Activated T-cell treated with anti-CD3 and anti-CD28 coated beads, Interleukin-2, amount 50 U/mL, for 4 hours (primary cell): ENCODE measurements at regions not wholly inside any gene's neighbourhood (a gene's known extent, or its start where the extent isn't known, plus 50 kb on each side); places are given as distances from the start of the nearest gene placed in this dataset.

Experiments
- ATAC-seq, 2 donors: fragments of 200-7000 bp; cut with Tn5 transposase; one replicate each; pipeline ENCODE4 v1.10.0; 2021
- DNase-seq: peaks from one replicate; pipeline ENCODE4 v3.0.0-alpha.2; 2020
- H3K27me3 Mint-ChIP-seq: one replicate; pipeline ENCODE4 v1.8.0; 2021; ENCODE audit warnings: low read depth, mixed read lengths
- H3K36me3 Mint-ChIP-seq: one replicate; pipeline ENCODE4 v1.8.0; 2022; ENCODE audit warnings: mixed read lengths; ENCODE audit not compliant: insufficient read depth
- H3K4me1 Mint-ChIP-seq: one replicate; pipeline ENCODE4 v1.8.0; 2021; ENCODE audit warnings: low read depth, mixed read lengths
- H3K4me3 Mint-ChIP-seq: one replicate; pipeline ENCODE4 v1.8.0; 2021; ENCODE audit warnings: mild to moderate bottlenecking, moderate library complexity, mixed read lengths
- H3K9me3 Mint-ChIP-seq: one replicate; pipeline ENCODE4 v1.8.0; 2021; ENCODE audit warnings: mixed read lengths

GRCh38 chr18:34280000-34280399, 55.3 kb upstream of the NOL4 start:
- no peaks in the 10 kb centered on the region for H3K36me3 Mint-ChIP-seq
- ATAC-seq (no peak), DNase-seq (no peak)
- no peak overlapping the region for H3K4me3 Mint-ChIP-seq
- H3K4me1 Mint-ChIP-seq = no peaks in the 10 kb centered on the region
- H3K27me3 Mint-ChIP-seq = no peaks in the 10 kb centered on the region
- H3K9me3 Mint-ChIP-seq = no peaks in the 10 kb centered on the region

GRCh38 chr18:34280653-34281052, 55.9 kb upstream of the NOL4 start:
- Mint-ChIP-seq H3K9me3 (no peaks in the 10 kb centered on the region), H3K4me3 (no peak overlapping the region), H3K4me1 (no peaks in the 10 kb centered on the region), H3K36me3 (no peaks in the 10 kb centered on the region), H3K27me3 (no peaks in the 10 kb centered on the region)
- ATAC-seq (no peak), DNase-seq (no peak)

GRCh38 chr18:34281290-34281689, 56.6 kb upstream of the NOL4 start:
- Mint-ChIP-seq H3K27me3 (no peaks in the 10 kb centered on the region), H3K4me3 (no peak overlapping the region), H3K9me3 (no peaks in the 10 kb centered on the region), H3K36me3 (no peaks in the 10 kb centered on the region), H3K4me1 (no peaks in the 10 kb centered on the region)
- DNase-seq = no peak
- no peak for ATAC-seq

- DNase-seq = no peak
- Mint-ChIP-seq H3K4me1 (no peaks in the 10 kb centered on the region), H3K9me3 (no peaks in the 10 kb centered on the region), H3K27me3 (no peaks in the 10 kb centered on the region), H3K36me3 (no peaks in the 10 kb centered on the region), H3K4me3 (no peak overlapping the region)
- ATAC-seq = no peak
These were observed 57.0 kb upstream of the NOL4 start for GRCh38 chr18:34281722-34282121.

DNA sequence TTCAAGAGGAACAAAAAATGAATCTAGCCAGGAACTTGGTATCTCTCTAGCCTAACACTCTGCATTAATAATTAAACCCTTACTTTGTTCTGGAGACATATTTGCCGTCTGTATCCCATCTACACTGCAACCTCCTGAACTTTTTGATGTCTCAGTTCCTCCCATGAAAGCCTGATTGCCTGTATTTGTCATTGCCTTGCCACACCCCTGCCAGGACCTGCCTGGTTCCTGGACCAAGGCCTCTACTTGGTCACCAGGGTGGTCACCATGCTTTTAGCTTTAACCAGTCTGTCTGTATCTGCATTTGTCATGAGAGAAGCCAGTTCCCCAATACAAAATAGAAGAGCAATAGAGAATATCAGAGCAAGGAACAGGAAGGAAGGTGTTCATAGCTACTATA, 58.8 kb upstream of the NOL4 start:
- no peaks in the 10 kb centered on the region for H3K27me3 Mint-ChIP-seq
- DNase-seq = no peak
- H3K4me3 Mint-ChIP-seq = no peak overlapping the region
- no peaks in the 10 kb centered on the region for H3K4me1 Mint-ChIP-seq
- ATAC-seq = no peak
- H3K9me3 Mint-ChIP-seq = peaks cover 11% of the 10 kb centered on the region
- H3K36me3 Mint-ChIP-seq = no peaks in the 10 kb centered on the region

DNA sequence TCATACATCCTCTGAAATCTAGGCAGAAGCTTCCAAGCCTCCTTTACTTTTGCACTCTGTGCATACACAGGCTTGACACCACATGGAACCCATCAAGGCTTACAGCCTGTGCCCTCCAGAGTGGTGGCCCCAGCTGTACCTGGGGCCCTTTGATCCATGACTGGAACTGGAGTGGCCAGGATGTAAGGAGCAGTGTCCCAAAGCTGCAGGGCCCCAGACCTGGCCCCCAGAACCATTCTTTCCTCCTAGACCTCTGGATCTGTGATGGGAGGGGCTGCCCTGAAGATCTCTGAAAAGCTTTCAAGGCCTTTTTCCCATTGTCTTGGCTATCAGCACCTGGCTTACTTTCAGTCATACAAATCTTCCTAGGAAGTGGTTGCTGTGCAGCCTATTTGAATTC, 63.1 kb upstream of the NOL4 start:
- peaks cover 13% of the 10 kb centered on the region for H3K9me3 Mint-ChIP-seq
- no peaks in the 10 kb centered on the region for H3K36me3 Mint-ChIP-seq
- no peak for ATAC-seq
- H3K4me1 Mint-ChIP-seq = no peaks in the 10 kb centered on the region
- H3K4me3 Mint-ChIP-seq = no peak overlapping the region
- DNase-seq = no peak
- no peaks in the 10 kb centered on the region for H3K27me3 Mint-ChIP-seq

DNA sequence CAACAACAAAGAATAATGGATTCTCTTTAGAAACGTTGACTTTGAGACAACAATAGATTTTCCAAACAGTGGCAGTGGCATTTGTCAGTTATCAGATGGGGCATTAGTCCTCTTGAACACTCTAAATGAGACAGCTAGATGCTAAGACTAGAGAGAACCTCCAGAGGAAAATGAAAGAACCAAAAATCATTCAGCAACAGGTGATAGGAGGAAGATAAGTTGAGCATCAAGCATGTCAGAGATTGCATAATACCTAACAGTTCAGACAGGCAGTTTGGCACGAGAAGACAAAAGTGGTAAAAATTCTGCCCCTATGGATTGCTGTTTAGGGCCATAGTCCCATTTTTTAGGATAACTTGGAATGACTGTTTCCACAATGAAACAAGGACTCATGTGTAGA, 67.9 kb upstream of the NOL4 start:
- Mint-ChIP-seq H3K4me3 (no peak overlapping the region), H3K9me3 (peaks cover 9% of the 10 kb centered on the region), H3K36me3 (no peaks in the 10 kb centered on the region), H3K27me3 (no peaks in the 10 kb centered on the region), H3K4me1 (no peaks in the 10 kb centered on the region)
- DNase-seq = no peak
- ATAC-seq = no peak

DNA sequence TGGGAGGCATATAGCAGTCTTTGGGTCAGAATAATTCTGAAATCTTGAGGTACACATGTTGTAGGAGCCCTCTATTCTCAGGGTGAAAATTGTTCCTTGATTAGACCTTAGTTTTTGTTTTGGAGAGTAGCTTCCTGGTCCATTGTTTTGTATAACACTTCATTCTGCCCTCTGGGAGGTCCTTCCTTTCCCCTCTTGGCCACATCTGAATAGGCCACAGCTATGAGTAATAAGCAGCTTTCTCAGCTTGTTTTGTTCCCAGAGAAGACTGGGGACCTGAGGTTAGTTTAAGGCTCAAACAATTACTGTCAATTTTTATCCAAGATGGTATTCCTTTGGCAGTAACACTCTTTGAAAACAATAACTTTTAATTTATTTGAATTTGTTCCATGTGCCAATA, 72.6 kb upstream of the NOL4 start:
- Mint-ChIP-seq H3K4me1 (no peaks in the 10 kb centered on the region), H3K9me3 (peaks cover 12% of the 10 kb centered on the region), H3K4me3 (no peak overlapping the region), H3K36me3 (no peaks in the 10 kb centered on the region), H3K27me3 (no peaks in the 10 kb centered on the region)
- no peak for ATAC-seq
- DNase-seq = no peak

- peaks cover 20% of the 10 kb centered on the region for H3K9me3 Mint-ChIP-seq
- H3K4me1 Mint-ChIP-seq = no peaks in the 10 kb centered on the region
- ATAC-seq (no peak), DNase-seq (no peak)
- no peaks in the 10 kb centered on the region for H3K36me3 Mint-ChIP-seq
- H3K27me3 Mint-ChIP-seq = no peaks in the 10 kb centered on the region
- no peak overlapping the region for H3K4me3 Mint-ChIP-seq
These were observed 75.1 kb upstream of the NOL4 start for GRCh38 chr18:34299828-34300227.

GRCh38 chr18:34311468-34311867, 86.8 kb upstream of the NOL4 start:
- H3K4me1 Mint-ChIP-seq = no peaks in the 10 kb centered on the region
- no peak overlapping the region for H3K4me3 Mint-ChIP-seq
- no peaks in the 10 kb centered on the region for H3K36me3 Mint-ChIP-seq
- no peaks in the 10 kb centered on the region for H3K27me3 Mint-ChIP-seq
- DNase-seq (no peak), ATAC-seq (no peak)
- H3K9me3 Mint-ChIP-seq = peaks cover 14% of the 10 kb centered on the region

- Mint-ChIP-seq H3K4me1 (no peaks in the 10 kb centered on the region), H3K4me3 (no peak overlapping the region), H3K9me3 (peaks cover 3% of the 10 kb centered on the region), H3K36me3 (no peaks in the 10 kb centered on the region), H3K27me3 (no peaks in the 10 kb centered on the region)
- DNase-seq (no peak), ATAC-seq (no peak)
These were observed 90.1 kb upstream of the NOL4 start for GRCh38 chr18:34314847-34315246.

DNA sequence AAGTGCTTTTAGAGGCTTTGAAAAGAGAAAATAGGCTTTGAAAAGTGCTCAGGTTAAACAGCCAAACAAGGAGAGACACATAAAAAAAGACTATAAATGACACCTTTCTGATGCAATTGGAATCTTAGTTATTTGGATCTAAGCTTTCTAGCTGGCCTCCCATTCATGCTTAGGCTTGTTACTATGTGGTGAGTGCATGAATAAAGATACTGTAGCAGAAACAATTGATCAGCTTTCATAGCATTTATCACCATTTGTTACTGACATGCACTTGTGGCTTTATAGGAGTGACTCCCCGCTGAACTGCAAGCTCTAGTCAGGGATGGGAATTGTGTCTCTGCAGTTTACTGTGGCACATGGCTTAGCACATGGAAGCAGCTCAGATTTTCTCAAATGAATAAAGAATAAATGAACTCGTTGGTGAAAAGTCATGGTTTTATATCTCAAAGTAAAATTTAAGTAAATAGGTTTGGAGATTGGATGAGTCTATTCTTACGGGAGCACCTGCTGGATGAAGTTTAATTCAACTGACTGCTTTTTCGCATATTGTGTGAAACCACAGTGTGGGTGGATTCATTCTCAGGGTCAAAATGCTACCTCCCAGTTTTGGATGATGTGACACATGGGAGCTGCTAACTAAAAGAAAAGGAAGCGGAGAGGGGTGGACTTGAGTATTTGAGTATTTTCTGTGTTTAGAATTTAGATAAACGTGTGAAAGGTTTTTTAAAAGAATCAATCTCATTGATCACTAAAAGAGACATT, 91.1 kb upstream of the NOL4 start:
- no peak for DNase-seq
- no peak for ATAC-seq
- H3K4me3 Mint-ChIP-seq = no peak overlapping the region
- H3K27me3 Mint-ChIP-seq = no peaks in the 10 kb centered on the region
- no peaks in the 10 kb centered on the region for H3K36me3 Mint-ChIP-seq
- H3K4me1 Mint-ChIP-seq = no peaks in the 10 kb centered on the region
- peaks cover 3% of the 10 kb centered on the region for H3K9me3 Mint-ChIP-seq

- DNase-seq = no peak
- H3K27me3 Mint-ChIP-seq = no peaks in the 10 kb centered on the region
- no peaks in the 10 kb centered on the region for H3K9me3 Mint-ChIP-seq
- no peaks in the 10 kb centered on the region for H3K36me3 Mint-ChIP-seq
- ATAC-seq = no peak
- no peak overlapping the region for H3K4me3 Mint-ChIP-seq
- H3K4me1 Mint-ChIP-seq = no peaks in the 10 kb centered on the region
These were observed 95.6 kb upstream of the NOL4 start for GRCh38 chr18:34320267-34320666.

DNA sequence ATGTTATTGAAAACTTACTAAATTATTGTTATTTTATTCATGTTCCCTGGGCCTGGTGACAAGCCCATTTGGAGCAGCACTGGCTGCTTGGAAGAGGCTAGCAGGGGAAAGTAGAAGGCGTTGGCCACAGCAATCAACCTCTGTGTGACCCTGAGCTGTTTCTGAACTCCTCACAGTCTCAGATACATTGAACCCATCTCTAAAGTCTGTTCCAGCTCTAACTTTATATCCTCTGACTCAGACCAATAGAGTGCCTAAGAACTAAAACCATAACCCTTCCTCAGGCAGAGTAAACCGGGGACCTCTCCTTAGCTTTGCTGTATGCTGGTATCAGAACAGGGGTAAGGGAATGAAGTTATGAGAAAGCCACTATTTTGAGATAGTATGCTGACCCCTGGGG, 96.4 kb upstream of the NOL4 start:
- no peaks in the 10 kb centered on the region for H3K4me1 Mint-ChIP-seq
- H3K4me3 Mint-ChIP-seq = no peak overlapping the region
- no peaks in the 10 kb centered on the region for H3K36me3 Mint-ChIP-seq
- no peak for DNase-seq
- no peak for ATAC-seq
- no peaks in the 10 kb centered on the region for H3K27me3 Mint-ChIP-seq
- H3K9me3 Mint-ChIP-seq = peaks cover 4% of the 10 kb centered on the region

- H3K27me3 Mint-ChIP-seq = no peaks in the 10 kb centered on the region
- H3K4me3 Mint-ChIP-seq = no peak overlapping the region
- H3K4me1 Mint-ChIP-seq = no peaks in the 10 kb centered on the region
- ATAC-seq = no peak
- H3K9me3 Mint-ChIP-seq = peaks cover 4% of the 10 kb centered on the region
- no peaks in the 10 kb centered on the region for H3K36me3 Mint-ChIP-seq
- no peak for DNase-seq
These were observed 97.9 kb upstream of the NOL4 start for GRCh38 chr18:34322365-34323289.
